OCI-M1 (cell line): ENCODE measurements at regions not wholly inside any gene's neighbourhood (a gene's known extent, or its start where the extent isn't known, plus 50 kb on each side); places are given as distances from the start of the nearest gene placed in this dataset.

ENCODE experiments used
- DNase-seq: peaks from one replicate; lab custom pipeline; 2025; lab: John Stamatoyannopoulos, UW

- no peak for DNase-seq
Measured at GRCh38 chr6:137734005-137734874, 132.8 kb upstream of the TNFAIP3 start.

GRCh38 chr6:137734875-137735182 is 132.2 kb upstream of the TNFAIP3 start:
- peak; percentile 33 for DNase-seq

GRCh38 chr6:137736048-137736818 is 130.8 kb upstream of the TNFAIP3 start:
- no peak for DNase-seq

GRCh38 chr6:137736911-137737310 is 130.1 kb upstream of the TNFAIP3 start:
- DNase-seq: no peak

- peak; percentile 25 for DNase-seq
Measured at GRCh38 chr6:137737836-137738596, 129.0 kb upstream of the TNFAIP3 start.

- no peak for DNase-seq
Measured at GRCh38 chr6:137738931-137739504, 128.0 kb upstream of the TNFAIP3 start.

- no peak for DNase-seq
Measured at GRCh38 chr6:137739544-137739943, 127.5 kb upstream of the TNFAIP3 start.

GRCh38 chr6:137740091-137740755 is 126.8 kb upstream of the TNFAIP3 start:
- no peak for DNase-seq

- no peak for DNase-seq
Measured at GRCh38 chr6:137740967-137741761, 125.9 kb upstream of the TNFAIP3 start.

GRCh38 chr6:137743493-137743892 is 123.6 kb upstream of the TNFAIP3 start:
- DNase-seq: no peak

GRCh38 chr6:137744877-137745276 is 122.2 kb upstream of the TNFAIP3 start:
- DNase-seq: no peak

GRCh38 chr6:137745321-137745720 is 121.7 kb upstream of the TNFAIP3 start:
- no peak for DNase-seq

GRCh38 chr6:137746264-137746663 is 120.8 kb upstream of the TNFAIP3 start:
- no peak for DNase-seq

- no peak for DNase-seq
Measured at GRCh38 chr6:137749696-137750211, 117.3 kb upstream of the TNFAIP3 start.

- DNase-seq: no peak
Measured at GRCh38 chr6:137750297-137750696, 116.8 kb upstream of the TNFAIP3 start.

- DNase-seq: no peak
Measured at GRCh38 chr6:137751768-137752560, 115.1 kb upstream of the TNFAIP3 start.

GRCh38 chr6:137754366-137754765 is 112.7 kb upstream of the TNFAIP3 start:
- DNase-seq: peak; percentile 51

- no peak for DNase-seq
Measured at GRCh38 chr6:137754866-137755265, 112.2 kb upstream of the TNFAIP3 start.

- DNase-seq: no peak
Measured at GRCh38 chr6:137755284-137755683, 111.8 kb upstream of the TNFAIP3 start.

GRCh38 chr6:137756788-137757187 is 110.3 kb upstream of the TNFAIP3 start:
- no peak for DNase-seq
